ENCODE measurements at regions not wholly inside any gene's neighbourhood (a gene's known extent, or its start where the extent isn't known, plus 50 kb on each side); places are given as distances from the start of the nearest gene placed in this dataset.

DNA sequence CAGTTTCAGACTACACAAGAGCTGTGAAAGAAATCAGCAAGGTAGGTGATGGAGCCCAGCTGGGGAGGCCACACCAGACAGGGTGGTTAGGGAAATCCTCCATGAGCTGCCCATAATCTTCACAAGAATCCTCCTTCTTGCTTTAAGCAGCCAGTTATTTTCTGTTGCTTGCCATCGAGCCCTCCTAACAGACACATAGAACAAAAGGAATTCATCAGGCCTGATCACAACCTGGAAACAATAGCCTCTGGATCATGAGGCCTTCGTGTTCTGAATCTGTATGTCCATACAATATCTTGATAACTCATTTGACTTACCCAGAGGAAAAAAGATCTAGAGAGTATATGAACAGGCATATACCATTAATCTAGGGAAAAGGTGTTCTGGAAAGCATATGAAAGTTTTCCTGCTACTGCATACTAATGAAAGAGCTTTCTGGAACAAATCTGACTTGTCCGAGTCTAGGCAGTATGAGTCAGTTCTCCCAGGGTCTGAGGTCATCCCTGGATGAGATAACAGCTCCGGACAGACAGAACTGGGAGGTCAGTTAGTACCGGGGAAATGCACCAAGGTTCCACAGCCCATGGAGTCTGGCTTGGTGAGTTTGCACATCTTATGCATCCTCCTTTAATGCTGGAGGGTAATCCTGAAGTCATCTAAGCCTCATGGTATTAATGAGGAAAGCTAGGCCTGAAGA, 52.8 kb upstream of the ELK3 start:
- TF ChIP-seq, protein P1, sequence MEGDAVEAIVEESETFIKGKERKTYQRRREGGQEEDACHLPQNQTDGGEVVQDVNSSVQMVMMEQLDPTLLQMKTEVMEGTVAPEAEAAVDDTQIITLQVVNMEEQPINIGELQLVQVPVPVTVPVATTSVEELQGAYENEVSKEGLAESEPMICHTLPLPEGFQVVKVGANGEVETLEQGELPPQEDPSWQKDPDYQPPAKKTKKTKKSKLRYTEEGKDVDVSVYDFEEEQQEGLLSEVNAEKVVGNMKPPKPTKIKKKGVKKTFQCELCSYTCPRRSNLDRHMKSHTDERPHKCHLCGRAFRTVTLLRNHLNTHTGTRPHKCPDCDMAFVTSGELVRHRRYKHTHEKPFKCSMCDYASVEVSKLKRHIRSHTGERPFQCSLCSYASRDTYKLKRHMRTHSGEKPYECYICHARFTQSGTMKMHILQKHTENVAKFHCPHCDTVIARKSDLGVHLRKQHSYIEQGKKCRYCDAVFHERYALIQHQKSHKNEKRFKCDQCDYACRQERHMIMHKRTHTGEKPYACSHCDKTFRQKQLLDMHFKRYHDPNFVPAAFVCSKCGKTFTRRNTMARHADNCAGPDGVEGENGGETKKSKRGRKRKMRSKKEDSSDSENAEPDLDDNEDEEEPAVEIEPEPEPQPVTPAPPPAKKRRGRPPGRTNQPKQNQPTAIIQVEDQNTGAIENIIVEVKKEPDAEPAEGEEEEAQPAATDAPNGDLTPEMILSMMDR (tag by site-specific recombination; IDR thresholded peaks at IDR 0.05) = no peak
- no peak for TF ChIP-seq ZXDB (tag by site-specific recombination; IDR thresholded peaks at IDR 0.05)
- no peak for TF ChIP-seq ZBTB7A (tag by site-specific recombination; IDR thresholded peaks at IDR 0.05; ENCODE audit: low read depth)
- TF ChIP-seq YY2 (tag by site-specific recombination; IDR thresholded peaks at IDR 0.05) = no peak
